Activated T-cell treated with anti-CD3 and anti-CD28 coated beads, Interleukin-2, amount 50 U/mL, for 4 hours (primary cell): ENCODE measurements at regions not wholly inside any gene's neighbourhood (a gene's known extent, or its start where the extent isn't known, plus 50 kb on each side); places are given as distances from the start of the nearest gene placed in this dataset.
"Not testable (repeated sequence)": the region's sequence is repeated elsewhere in the genome, so short reads cannot be mapped to it uniquely, and the experiment has no call there.

Experiments used
- ATAC-seq, 2 donors: fragments of 200-7000 bp; cut with Tn5 transposase; one replicate each; pipeline ENCODE4 v1.10.0; 2021
- DNase-seq: peaks from one replicate; pipeline ENCODE4 v3.0.0-alpha.2; 2020
- H3K27me3 Mint-ChIP-seq: one replicate; pipeline ENCODE4 v1.8.0; 2021; ENCODE audit warnings: low read depth, mixed read lengths
- H3K36me3 Mint-ChIP-seq: one replicate; pipeline ENCODE4 v1.8.0; 2022; ENCODE audit warnings: mixed read lengths; ENCODE audit not compliant: insufficient read depth
- H3K4me1 Mint-ChIP-seq: one replicate; pipeline ENCODE4 v1.8.0; 2021; ENCODE audit warnings: low read depth, mixed read lengths
- H3K4me3 Mint-ChIP-seq: one replicate; pipeline ENCODE4 v1.8.0; 2021; ENCODE audit warnings: mild to moderate bottlenecking, moderate library complexity, mixed read lengths
- H3K9me3 Mint-ChIP-seq: one replicate; pipeline ENCODE4 v1.8.0; 2021; ENCODE audit warnings: mixed read lengths

DNA sequence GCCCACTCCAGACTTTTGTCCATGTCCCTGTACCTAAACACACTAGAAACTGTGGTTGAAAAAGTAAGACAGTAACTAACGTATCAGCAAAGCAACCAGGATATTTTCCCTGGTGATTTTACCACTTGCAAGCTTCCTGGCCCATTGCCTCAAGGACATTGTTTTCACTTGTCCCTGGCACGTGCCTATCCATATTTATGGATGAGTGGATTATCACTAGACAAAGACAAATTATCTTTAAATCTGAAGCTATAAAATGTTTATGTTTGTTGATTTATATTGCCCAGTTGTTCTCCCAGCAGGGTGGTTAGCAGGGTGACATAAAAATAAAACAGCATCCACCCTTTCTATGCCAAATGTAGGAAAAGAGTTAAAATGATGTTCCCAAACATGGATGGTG, 93.2 kb upstream of the STEAP1 start:
- ATAC-seq (no peak), DNase-seq (no peak)
- no peaks in the 10 kb centered on the region for H3K4me1 Mint-ChIP-seq
- H3K9me3 Mint-ChIP-seq, result no peaks in the 10 kb centered on the region
- no peak overlapping the region for H3K4me3 Mint-ChIP-seq
- H3K27me3 Mint-ChIP-seq, result no peaks in the 10 kb centered on the region
- H3K36me3 Mint-ChIP-seq, result no peaks in the 10 kb centered on the region

DNA sequence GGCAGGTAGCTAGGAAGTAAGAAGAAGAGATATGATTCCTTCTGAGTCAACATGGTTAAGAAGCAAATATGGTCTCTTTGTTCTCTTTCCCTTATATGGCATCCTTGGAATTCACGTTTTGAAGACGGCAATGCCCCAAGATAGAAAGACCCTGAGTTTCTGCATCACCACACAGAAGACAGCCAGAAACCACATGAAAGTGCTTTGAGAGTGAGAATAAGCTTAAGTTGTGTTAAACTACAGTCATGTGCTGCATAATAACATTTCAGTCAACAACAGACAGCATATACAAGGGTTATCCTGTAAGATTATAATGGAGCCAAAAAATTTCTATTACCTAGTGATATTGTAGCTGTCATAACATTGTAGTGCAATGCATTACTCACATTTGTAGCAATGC, 89.9 kb upstream of the STEAP1 start:
- no peak for DNase-seq
- H3K4me3 Mint-ChIP-seq, result no peak overlapping the region
- no peaks in the 10 kb centered on the region for H3K36me3 Mint-ChIP-seq
- no peaks in the 10 kb centered on the region for H3K27me3 Mint-ChIP-seq
- ATAC-seq, result no peak
- no peaks in the 10 kb centered on the region for H3K9me3 Mint-ChIP-seq
- no peaks in the 10 kb centered on the region for H3K4me1 Mint-ChIP-seq

DNA sequence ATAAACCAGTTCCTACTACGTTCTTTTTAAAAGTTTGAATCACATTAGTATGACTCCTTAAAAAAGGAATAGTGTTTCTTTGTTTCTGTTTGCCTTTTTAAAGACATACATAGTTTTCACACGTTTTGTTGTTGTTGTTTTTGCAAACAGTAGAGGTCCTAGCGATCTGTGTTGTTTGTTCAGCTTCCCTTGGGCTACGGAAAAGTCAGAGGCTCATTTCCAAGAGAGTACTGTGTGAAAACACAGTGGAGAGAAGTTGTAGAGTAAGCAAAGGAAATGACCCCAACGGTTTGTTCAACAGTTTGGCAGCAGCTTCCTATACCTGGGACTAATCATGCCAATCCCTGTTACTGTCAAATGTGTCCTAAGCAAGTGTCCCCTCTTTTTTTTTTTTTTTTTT, 87.1 kb upstream of the STEAP1 start:
- Mint-ChIP-seq H3K36me3 (no peaks in the 10 kb centered on the region), H3K27me3 (no peaks in the 10 kb centered on the region), H3K4me3 (no peak overlapping the region), H3K4me1 (no peaks in the 10 kb centered on the region), H3K9me3 (no peaks in the 10 kb centered on the region)
- DNase-seq, result no peak
- no peak for ATAC-seq

DNA sequence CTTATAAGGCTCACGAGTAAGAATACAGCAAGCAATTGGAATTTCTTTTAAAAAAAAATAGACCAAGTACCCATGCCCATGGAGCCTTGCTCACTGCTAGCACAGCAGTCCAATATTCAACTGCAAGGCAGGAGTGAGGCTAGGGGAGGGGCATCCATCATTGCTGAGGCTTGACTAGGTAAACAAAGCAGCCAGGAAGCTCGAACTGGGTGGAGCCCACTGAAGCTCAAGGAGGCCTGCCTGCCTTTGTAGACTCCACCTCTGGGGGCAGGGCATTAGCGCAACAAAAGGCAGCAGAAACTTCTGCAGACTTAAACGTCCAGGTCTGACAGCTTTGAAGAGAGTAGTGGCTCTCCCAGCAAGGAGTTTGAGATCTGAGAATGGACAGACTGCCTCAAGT, 84.0 kb upstream of the STEAP1 start:
- H3K27me3 Mint-ChIP-seq, H3K4me3 Mint-ChIP-seq, H3K4me1 Mint-ChIP-seq, DNase-seq, H3K9me3 Mint-ChIP-seq, H3K36me3 Mint-ChIP-seq, ATAC-seq: not testable (repeated sequence)

DNA sequence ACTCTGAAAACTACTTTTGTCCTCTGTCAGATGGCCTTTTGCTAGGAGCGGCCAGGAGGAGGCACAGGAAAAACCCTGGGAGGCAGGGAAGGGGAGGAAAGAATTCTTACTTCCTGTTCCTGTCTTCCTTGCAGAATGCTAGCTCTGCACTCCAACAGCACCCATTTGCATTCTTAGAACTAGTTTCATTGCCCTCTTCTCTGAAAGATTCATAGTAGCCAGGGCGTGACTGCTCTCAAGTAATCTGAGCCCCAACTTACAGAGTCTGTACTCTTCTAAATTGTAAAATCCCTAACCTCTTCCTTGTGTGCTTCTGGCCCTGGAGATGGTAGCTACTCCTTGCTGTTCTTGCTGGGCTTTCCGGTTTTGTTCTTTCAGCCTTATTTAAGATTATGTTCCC, 75.3 kb upstream of the STEAP1 start:
- no peaks in the 10 kb centered on the region for H3K9me3 Mint-ChIP-seq
- H3K36me3 Mint-ChIP-seq, result no peaks in the 10 kb centered on the region
- no peak overlapping the region for H3K4me3 Mint-ChIP-seq
- no peak for ATAC-seq
- no peaks in the 10 kb centered on the region for H3K4me1 Mint-ChIP-seq
- no peak for DNase-seq
- no peaks in the 10 kb centered on the region for H3K27me3 Mint-ChIP-seq

DNA sequence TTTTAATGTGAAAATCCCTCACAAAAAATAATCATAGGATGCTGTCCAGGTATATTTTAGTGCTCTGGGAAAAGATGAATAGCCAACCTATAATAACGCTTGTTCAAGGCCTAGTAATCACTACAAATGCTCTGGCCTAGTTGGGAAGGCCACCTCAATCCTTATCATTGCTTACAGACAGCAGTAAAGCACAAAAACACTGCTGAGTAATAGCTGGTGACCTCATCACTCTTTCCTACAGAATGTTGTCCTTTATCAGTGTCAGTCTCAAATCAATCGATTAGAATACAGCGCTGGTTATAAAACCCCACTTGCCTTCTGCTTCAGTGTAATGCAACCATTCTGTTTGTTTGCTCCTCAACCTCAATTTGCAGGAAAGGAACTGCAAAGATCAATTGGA, 72.6 kb upstream of the STEAP1 start:
- no peak overlapping the region for H3K4me3 Mint-ChIP-seq
- no peaks in the 10 kb centered on the region for H3K9me3 Mint-ChIP-seq
- no peaks in the 10 kb centered on the region for H3K4me1 Mint-ChIP-seq
- H3K36me3 Mint-ChIP-seq, result no peaks in the 10 kb centered on the region
- peaks cover 8% of the 10 kb centered on the region for H3K27me3 Mint-ChIP-seq
- ATAC-seq (no peak), DNase-seq (no peak)

DNA sequence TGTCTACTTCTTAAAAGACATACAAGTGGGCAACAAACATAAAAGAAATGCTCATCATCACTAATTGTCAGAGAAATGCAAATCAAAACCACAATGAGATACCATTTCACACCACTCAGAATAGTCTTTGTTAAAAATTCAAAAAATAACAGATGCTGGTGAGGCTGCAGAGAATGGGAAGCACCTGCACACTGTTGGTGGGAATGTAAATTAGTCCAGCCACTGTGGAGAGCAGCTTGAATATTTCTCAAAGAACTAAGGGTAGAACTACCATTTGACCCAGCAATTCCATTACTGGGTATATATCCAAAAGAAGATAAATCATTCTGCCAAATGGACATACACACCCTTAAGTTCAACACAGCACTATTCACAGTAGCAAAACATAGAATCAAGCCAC, 61.8 kb upstream of the STEAP1 start:
- no peak for ATAC-seq
- Mint-ChIP-seq H3K27me3 (no peaks in the 10 kb centered on the region), H3K4me3 (no peak overlapping the region), H3K4me1 (no peaks in the 10 kb centered on the region), H3K9me3 (no peaks in the 10 kb centered on the region), H3K36me3 (no peaks in the 10 kb centered on the region)
- DNase-seq, result no peak

DNA sequence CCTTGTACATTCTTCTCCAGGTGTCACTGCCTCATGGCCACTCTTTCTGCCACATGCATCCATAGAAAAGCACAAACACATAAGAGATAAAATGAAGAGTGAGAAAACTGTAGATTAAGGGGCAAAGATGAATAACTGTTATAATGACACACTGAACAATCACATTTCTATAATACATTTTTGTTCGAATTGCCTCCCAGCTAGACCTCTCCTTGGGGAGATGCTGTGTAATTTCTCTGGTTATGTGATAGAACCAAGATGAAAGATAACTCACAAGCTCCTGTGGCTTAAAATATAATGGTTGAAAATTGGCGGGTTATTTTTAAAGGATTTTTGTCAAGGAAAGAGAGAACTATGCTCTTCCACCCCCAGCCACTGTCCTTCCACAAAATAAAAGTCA, 60.2 kb upstream of the STEAP1 start:
- ATAC-seq (no peak), DNase-seq (no peak)
- Mint-ChIP-seq H3K4me3 (no peak overlapping the region), H3K9me3 (no peaks in the 10 kb centered on the region), H3K4me1 (no peaks in the 10 kb centered on the region), H3K36me3 (no peaks in the 10 kb centered on the region), H3K27me3 (no peaks in the 10 kb centered on the region)
